GM12878 (cell line): ENCODE measurements at regions not wholly inside any gene's neighbourhood (a gene's known extent, or its start where the extent isn't known, plus 50 kb on each side); places are given as distances from the start of the nearest gene placed in this dataset.

Experiments used
- ATAC-seq: fragments of 200-7000 bp; cut with Tn5 transposase; 3 replicates; pipeline ENCODE4 v1.9.1; 2020; ENCODE audit warnings: mild to moderate bottlenecking, moderate library complexity
- BruUV-seq: library from RNA; stranded (reverse); fragments of 400-500 nt; replicated peaks from 2 replicates; lab custom pipeline; 2021; lab: Mats Ljungman, UMichigan
- CTCF ChIA-PET: fragments of 300-600 bp; sonication (Branson Sonifier 250); formaldehyde crosslinking; extraction: SDS; loops from one replicate; lab custom pipeline; 2021; ENCODE audit warnings: inconsistent platforms; lab: Yijun Ruan, JAX
- POLR2A ChIA-PET: fragments of 350-600 bp; formaldehyde crosslinking; extraction: SDS; loops from one replicate; lab custom pipeline; 2021; ENCODE audit warnings: inconsistent platforms; lab: Charles Lee
- RAD21 ChIA-PET: fragments of 300-600 bp; sonication (Branson Sonifier 250); formaldehyde crosslinking; loops from one replicate; lab custom pipeline; 2023; ENCODE audit warnings: antibody characterized with exemption; ENCODE audit not compliant: unreplicated experiment; lab: Charles Lee
- SMC1A ChIA-PET: fragments of 300-600 bp; sonication (Branson Sonifier 250); formaldehyde crosslinking; loops from one replicate; lab custom pipeline; 2023; ENCODE audit not compliant: unreplicated experiment, uncharacterized antibody; lab: Charles Lee
- DNase-seq: peaks from one replicate; pipeline ENCODE4 v3.0.0-alpha.2; 2011; ENCODE audit warnings: low read depth, low spot score
- FAIRE-seq: peaks from 3 replicates; lab custom pipeline; 2011; peaks lifted over from hg19 to GRCh38; lab: Jason Lieb, UNC
- H2AFZ ChIP-seq: 2 replicates; pipeline ENCODE4 v1.6.0; 2011; ENCODE audit warnings: low read depth, low read length, control low read depth; ENCODE audit not compliant: control insufficient read depth
- H3K27ac ChIP-seq: 2 replicates; pipeline ENCODE4 v1.5.1; 2011; ENCODE audit warnings: control low read depth; ENCODE audit not compliant: control insufficient read depth, insufficient read depth
- H3K27me3 ChIP-seq, 2 experiments: replicated peaks in 1 of 2; 2 replicates each; pipeline versions ENCODE4 v1.6.0 to v1.6.1; 2011; ENCODE audit warnings: low read length in 1 of 2; ENCODE audit not compliant: control insufficient read depth in 2 of 2, insufficient read depth in 2 of 2
- H3K36me3 ChIP-seq, 2 experiments: 2 replicates each; pipeline ENCODE4 v1.5.1; 2011; ENCODE audit warnings: low read length in 1 of 2; ENCODE audit not compliant: control insufficient read depth in 2 of 2, insufficient read depth in 2 of 2
- H3K4me1 ChIP-seq: 2 replicates; pipeline ENCODE4 v1.6.1; 2011; ENCODE audit warnings: mild to moderate bottlenecking, low read length, moderate library complexity, mixed read lengths; ENCODE audit not compliant: control insufficient read depth, insufficient read depth
- H3K4me2 ChIP-seq: 2 replicates; pipeline ENCODE4 v1.6.0; 2011; ENCODE audit warnings: control low read depth; ENCODE audit not compliant: control insufficient read depth, insufficient read depth
- H3K4me3 ChIP-seq: fragments of 200-600 bp; sonication (generic); 2 replicates; pipeline ENCODE4 v1.5.1; 2016
- H3K79me2 ChIP-seq: 2 replicates; pipeline ENCODE4 v1.6.0; 2011; ENCODE audit warnings: low read length; ENCODE audit not compliant: control insufficient read depth, insufficient read depth
- H3K9ac ChIP-seq: 2 replicates; pipeline ENCODE4 v1.8.0; 2011; ENCODE audit warnings: low read length, control low read depth, mixed read lengths; ENCODE audit not compliant: control insufficient read depth, insufficient read depth
- H3K9me3 ChIP-seq: replicated peaks from 3 replicates; pipeline ENCODE4 v1.5.1; 2011; ENCODE audit warnings: mild to moderate bottlenecking, low read length; ENCODE audit not compliant: control insufficient read depth, insufficient read depth
- H4K20me1 ChIP-seq: 2 replicates; pipeline ENCODE4 v1.6.0; 2011; ENCODE audit not compliant: control insufficient read depth, insufficient read depth
- DPF2 ChIP-seq: fragments of 450-650 bp; IDR thresholded peaks from 2 replicates; pipeline ENCODE4 v1.6.1; 2017; ENCODE audit warnings: mild to moderate bottlenecking
- NR2C2 ChIP-seq: IDR thresholded peaks from 2 replicates; pipeline ENCODE4 v1.6.1; 2011; ENCODE audit warnings: borderline replicate concordance, low read depth; ENCODE audit not compliant: control insufficient read depth, insufficient read length
- PAX8 ChIP-seq: fragments of 450-650 bp; IDR thresholded peaks from 2 replicates; pipeline ENCODE4 v1.6.1; 2017; ENCODE audit warnings: mild to moderate bottlenecking, moderate library complexity
- PML ChIP-seq: IDR thresholded peaks from 2 replicates; pipeline ENCODE4 v1.6.1; 2012; ENCODE audit warnings: low read length, inconsistent platforms
- SMAD5 ChIP-seq: IDR thresholded peaks from 2 replicates; pipeline ENCODE4 v1.6.1; 2016; ENCODE audit warnings: antibody characterized with exemption, low read depth
- SREBF1 ChIP-seq: IDR thresholded peaks from 2 replicates; pipeline ENCODE4 v1.6.1; 2012; ENCODE audit warnings: mild to moderate bottlenecking, low read length
- ZBED1 ChIP-seq: IDR thresholded peaks from 2 replicates; pipeline ENCODE4 v1.6.1; 2016; ENCODE audit warnings: borderline replicate concordance
- ZNF274 ChIP-seq: IDR thresholded peaks from one replicate; pipeline ENCODE4 v1.8.0; 2011; ENCODE audit not compliant: insufficient read length, insufficient read depth
- ZZZ3 ChIP-seq: IDR thresholded peaks from 2 replicates; pipeline ENCODE4 v1.6.1; 2011; ENCODE audit warnings: low read depth; ENCODE audit not compliant: control insufficient read depth, insufficient read length
- WGBS: methylation state at CpG from one replicate; pipeline ENCODE4 v1.1.6; 2016; ENCODE audit warnings: low lambda C conversion rate; ENCODE audit not compliant: insufficient replicate concordance, insufficient coverage; ENCODE audit errors: missing lambda C conversion rate; 5-methylcytosine and 5-hydroxymethylcytosine counted together
- in situ Hi-C: fragments of 300-500 bp; cut with MboI; formaldehyde crosslinking; loops from 9 replicates; pipeline ENCODE4 v1.14.3; 2018; ENCODE audit warnings: mixed read lengths
- intact Hi-C: fragments of 100-400 bp; cut with micrococcal nuclease; formaldehyde crosslinking; loops from one replicate; pipeline ENCODE4 v1.14.2; 2022; ENCODE audit not compliant: unreplicated experiment
- TF ChIP-seq, protein P1 (sequence below): IDR thresholded peaks from 2 replicates; pipeline ENCODE4 v1.6.1; 2012; ENCODE audit warnings: improper control_type of control experiment, low read depth, low read length; ENCODE audit not compliant: insufficient replicate concordance
- TF ChIP-seq, protein P2 (sequence below): fragments of 450-650 bp; IDR thresholded peaks from 2 replicates; pipeline ENCODE4 v1.6.1; 2017; ENCODE audit warnings: mild to moderate bottlenecking, moderate library complexity
- TF ChIP-seq, protein P3 (sequence below): IDR thresholded peaks from 2 replicates; pipeline ENCODE4 v1.6.1; 2012; ENCODE audit warnings: low read length, inconsistent platforms

DNA sequence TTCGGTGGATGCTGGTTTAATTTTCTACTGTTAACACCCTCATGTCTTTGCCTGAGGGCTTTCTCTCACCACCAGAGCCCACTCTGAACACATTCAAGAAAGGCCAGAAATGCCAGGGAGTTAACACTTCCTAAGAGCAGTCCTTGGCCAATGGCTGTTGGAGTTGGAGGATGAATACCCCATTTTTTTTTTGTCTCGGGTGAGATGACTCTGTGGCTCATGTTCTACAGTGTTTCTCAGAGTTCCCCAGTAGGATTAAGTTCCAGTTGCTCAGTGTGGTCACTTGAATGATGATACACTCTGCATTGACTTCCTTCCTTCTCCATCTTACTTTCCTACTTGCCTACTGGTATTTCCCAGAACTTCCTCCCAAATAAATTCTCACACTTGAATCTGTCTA is 65.8 kb downstream of the FOS start:
- Histone ChIP-seq H3K4me1 (peaks cover 30% of the 10 kb centered on the region), H3K4me2 (no peak overlapping the region), H3K79me2 (no peaks in the 10 kb centered on the region), H4K20me1 (no peaks in the 10 kb centered on the region), H3K27me3 (no peaks in the 10 kb centered on the region), H3K9ac (no peak overlapping the region), H3K9me3 (no peaks in the 10 kb centered on the region; the same call in 2 of the 3 replicates)
- no peak for ATAC-seq
- no peak for FAIRE-seq
- ChIA-PET RAD21 (interaction anchor here (1.5 kb wide), 1 partner anchor 109 kb away, joined by 5 read pairs; no protein-coding TSS in a partner anchor), SMC1A (interaction anchor here (0.8 kb wide), 1 partner anchor 35 kb away, joined by 3 read pairs; no protein-coding TSS in a partner anchor), CTCF (interaction anchor here (2.5 kb wide), 1 partner anchor 109 kb away, joined by 12 read pairs; no protein-coding TSS in a partner anchor)
- in situ Hi-C loops, result no loop called here
- TF ChIP-seq, protein P1, sequence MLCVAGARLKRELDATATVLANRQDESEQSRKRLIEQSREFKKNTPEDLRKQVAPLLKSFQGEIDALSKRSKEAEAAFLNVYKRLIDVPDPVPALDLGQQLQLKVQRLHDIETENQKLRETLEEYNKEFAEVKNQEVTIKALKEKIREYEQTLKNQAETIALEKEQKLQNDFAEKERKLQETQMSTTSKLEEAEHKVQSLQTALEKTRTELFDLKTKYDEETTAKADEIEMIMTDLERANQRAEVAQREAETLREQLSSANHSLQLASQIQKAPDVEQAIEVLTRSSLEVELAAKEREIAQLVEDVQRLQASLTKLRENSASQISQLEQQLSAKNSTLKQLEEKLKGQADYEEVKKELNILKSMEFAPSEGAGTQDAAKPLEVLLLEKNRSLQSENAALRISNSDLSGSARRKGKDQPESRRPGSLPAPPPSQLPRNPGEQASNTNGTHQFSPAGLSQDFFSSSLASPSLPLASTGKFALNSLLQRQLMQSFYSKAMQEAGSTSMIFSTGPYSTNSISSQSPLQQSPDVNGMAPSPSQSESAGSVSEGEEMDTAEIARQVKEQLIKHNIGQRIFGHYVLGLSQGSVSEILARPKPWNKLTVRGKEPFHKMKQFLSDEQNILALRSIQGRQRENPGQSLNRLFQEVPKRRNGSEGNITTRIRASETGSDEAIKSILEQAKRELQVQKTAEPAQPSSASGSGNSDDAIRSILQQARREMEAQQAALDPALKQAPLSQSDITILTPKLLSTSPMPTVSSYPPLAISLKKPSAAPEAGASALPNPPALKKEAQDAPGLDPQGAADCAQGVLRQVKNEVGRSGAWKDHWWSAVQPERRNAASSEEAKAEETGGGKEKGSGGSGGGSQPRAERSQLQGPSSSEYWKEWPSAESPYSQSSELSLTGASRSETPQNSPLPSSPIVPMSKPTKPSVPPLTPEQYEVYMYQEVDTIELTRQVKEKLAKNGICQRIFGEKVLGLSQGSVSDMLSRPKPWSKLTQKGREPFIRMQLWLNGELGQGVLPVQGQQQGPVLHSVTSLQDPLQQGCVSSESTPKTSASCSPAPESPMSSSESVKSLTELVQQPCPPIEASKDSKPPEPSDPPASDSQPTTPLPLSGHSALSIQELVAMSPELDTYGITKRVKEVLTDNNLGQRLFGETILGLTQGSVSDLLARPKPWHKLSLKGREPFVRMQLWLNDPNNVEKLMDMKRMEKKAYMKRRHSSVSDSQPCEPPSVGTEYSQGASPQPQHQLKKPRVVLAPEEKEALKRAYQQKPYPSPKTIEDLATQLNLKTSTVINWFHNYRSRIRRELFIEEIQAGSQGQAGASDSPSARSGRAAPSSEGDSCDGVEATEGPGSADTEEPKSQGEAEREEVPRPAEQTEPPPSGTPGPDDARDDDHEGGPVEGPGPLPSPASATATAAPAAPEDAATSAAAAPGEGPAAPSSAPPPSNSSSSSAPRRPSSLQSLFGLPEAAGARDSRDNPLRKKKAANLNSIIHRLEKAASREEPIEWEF, result no peak
- TF ChIP-seq, protein P2, sequence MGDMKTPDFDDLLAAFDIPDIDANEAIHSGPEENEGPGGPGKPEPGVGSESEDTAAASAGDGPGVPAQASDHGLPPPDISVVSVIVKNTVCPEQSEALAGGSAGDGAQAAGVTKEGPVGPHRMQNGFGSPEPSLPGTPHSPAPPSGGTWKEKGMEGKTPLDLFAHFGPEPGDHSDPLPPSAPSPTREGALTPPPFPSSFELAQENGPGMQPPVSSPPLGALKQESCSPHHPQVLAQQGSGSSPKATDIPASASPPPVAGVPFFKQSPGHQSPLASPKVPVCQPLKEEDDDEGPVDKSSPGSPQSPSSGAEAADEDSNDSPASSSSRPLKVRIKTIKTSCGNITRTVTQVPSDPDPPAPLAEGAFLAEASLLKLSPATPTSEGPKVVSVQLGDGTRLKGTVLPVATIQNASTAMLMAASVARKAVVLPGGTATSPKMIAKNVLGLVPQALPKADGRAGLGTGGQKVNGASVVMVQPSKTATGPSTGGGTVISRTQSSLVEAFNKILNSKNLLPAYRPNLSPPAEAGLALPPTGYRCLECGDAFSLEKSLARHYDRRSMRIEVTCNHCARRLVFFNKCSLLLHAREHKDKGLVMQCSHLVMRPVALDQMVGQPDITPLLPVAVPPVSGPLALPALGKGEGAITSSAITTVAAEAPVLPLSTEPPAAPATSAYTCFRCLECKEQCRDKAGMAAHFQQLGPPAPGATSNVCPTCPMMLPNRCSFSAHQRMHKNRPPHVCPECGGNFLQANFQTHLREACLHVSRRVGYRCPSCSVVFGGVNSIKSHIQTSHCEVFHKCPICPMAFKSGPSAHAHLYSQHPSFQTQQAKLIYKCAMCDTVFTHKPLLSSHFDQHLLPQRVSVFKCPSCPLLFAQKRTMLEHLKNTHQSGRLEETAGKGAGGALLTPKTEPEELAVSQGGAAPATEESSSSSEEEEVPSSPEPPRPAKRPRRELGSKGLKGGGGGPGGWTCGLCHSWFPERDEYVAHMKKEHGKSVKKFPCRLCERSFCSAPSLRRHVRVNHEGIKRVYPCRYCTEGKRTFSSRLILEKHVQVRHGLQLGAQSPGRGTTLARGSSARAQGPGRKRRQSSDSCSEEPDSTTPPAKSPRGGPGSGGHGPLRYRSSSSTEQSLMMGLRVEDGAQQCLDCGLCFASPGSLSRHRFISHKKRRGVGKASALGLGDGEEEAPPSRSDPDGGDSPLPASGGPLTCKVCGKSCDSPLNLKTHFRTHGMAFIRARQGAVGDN, result no peak
- TF ChIP-seq DPF2, result no peak
- no peak for TF ChIP-seq NR2C2
- TF ChIP-seq ZZZ3, result no peak
- no peak for TF ChIP-seq PML
- no peak for TF ChIP-seq PAX8
- TF ChIP-seq SREBF1, result no peak
- TF ChIP-seq SMAD5, result no peak
- TF ChIP-seq ZBED1, result no peak
- TF ChIP-seq ZNF274, result no peak
- TF ChIP-seq, protein P3, sequence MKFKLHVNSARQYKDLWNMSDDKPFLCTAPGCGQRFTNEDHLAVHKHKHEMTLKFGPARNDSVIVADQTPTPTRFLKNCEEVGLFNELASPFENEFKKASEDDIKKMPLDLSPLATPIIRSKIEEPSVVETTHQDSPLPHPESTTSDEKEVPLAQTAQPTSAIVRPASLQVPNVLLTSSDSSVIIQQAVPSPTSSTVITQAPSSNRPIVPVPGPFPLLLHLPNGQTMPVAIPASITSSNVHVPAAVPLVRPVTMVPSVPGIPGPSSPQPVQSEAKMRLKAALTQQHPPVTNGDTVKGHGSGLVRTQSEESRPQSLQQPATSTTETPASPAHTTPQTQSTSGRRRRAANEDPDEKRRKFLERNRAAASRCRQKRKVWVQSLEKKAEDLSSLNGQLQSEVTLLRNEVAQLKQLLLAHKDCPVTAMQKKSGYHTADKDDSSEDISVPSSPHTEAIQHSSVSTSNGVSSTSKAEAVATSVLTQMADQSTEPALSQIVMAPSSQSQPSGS, result no peak
- TF ChIP-seq, all 136 proteins: peak for 0
- H3K27ac ChIP-seq, result no peak overlapping the region
- H3K4me3 ChIP-seq, result no peak overlapping the region
- H2AFZ ChIP-seq, result no peak overlapping the region
- POLR2A ChIA-PET, result no interaction called here
- intact Hi-C loops, result no loop called here
- no peak for DNase-seq
- no peaks in the 10 kb centered on the region for H3K36me3 ChIP-seq
- WGBS, result 79% methylated on average over 2 of the region's 2 CpGs
- BruUV-seq, result no TSS peak
